HG02870 (cell line): ENCODE measurements at regions not wholly inside any gene's neighbourhood (a gene's known extent, or its start where the extent isn't known, plus 50 kb on each side); places are given as distances from the start of the nearest gene placed in this dataset.
"Not testable (repeated sequence)": the region's sequence is repeated elsewhere in the genome, so short reads cannot be mapped to it uniquely, and the experiment has no call there.

Source experiments
- ATAC-seq: cut with Tn5 transposase; IDR thresholded peaks from one replicate; pipeline ENCODE4 v1.9.1; 2021; ENCODE audit warnings: mild to moderate bottlenecking, moderate library complexity; ENCODE audit not compliant: unreplicated experiment

- not testable (repeated sequence) for ATAC-seq
Measured at GRCh38 chrX:77127571-77127970, 319.6 kb upstream of the FGF16 start.

- ATAC-seq = no peak
Measured at GRCh38 chrX:77143907-77144306, 303.3 kb upstream of the FGF16 start.

- no peak for ATAC-seq
Measured at GRCh38 chrX:77160301-77160700, 286.9 kb upstream of the FGF16 start.

GRCh38 chrX:77162777-77163176 lies 284.4 kb upstream of the FGF16 start:
- ATAC-seq = no peak

GRCh38 chrX:77167993-77168392 lies 279.2 kb upstream of the FGF16 start:
- no peak for ATAC-seq

GRCh38 chrX:77174680-77175519 lies 272.3 kb upstream of the FGF16 start:
- no peak for ATAC-seq

- ATAC-seq = no peak
Measured at GRCh38 chrX:77200663-77201062, 246.5 kb upstream of the FGF16 start.

- no peak for ATAC-seq
Measured at GRCh38 chrX:77223046-77223445, 224.1 kb upstream of the FGF16 start.

- no peak for ATAC-seq
Measured at GRCh38 chrX:77264490-77264889, 182.7 kb upstream of the FGF16 start.

GRCh38 chrX:77275392-77275791 lies 171.8 kb upstream of the FGF16 start:
- ATAC-seq = no peak

- no peak for ATAC-seq
Measured at GRCh38 chrX:77276742-77277141, 170.4 kb upstream of the FGF16 start.

GRCh38 chrX:77277911-77278310 lies 169.3 kb upstream of the FGF16 start:
- ATAC-seq = no peak

- not testable (repeated sequence) for ATAC-seq
Measured at GRCh38 chrX:77279373-77279772, 167.8 kb upstream of the FGF16 start.

- no peak for ATAC-seq
Measured at GRCh38 chrX:77293331-77293995, 153.7 kb upstream of the FGF16 start.

GRCh38 chrX:77298296-77298695 lies 148.9 kb upstream of the FGF16 start:
- ATAC-seq = no peak

- ATAC-seq = no peak
Measured at GRCh38 chrX:77298790-77299189, 148.4 kb upstream of the FGF16 start.

- no peak for ATAC-seq
Measured at GRCh38 chrX:77299549-77299948, 147.6 kb upstream of the FGF16 start.

GRCh38 chrX:77342004-77342403 lies 105.2 kb upstream of the FGF16 start:
- no peak for ATAC-seq

- no peak for ATAC-seq
Measured at GRCh38 chrX:77346859-77347258, 100.3 kb upstream of the FGF16 start.

- no peak for ATAC-seq
Measured at GRCh38 chrX:77347572-77347971, 99.6 kb upstream of the FGF16 start.

- ATAC-seq = no peak
Measured at GRCh38 chrX:77389891-77390290, 57.3 kb upstream of the FGF16 start.

GRCh38 chrX:77390365-77390764 lies 56.8 kb upstream of the FGF16 start:
- ATAC-seq = not testable (repeated sequence)
